GM18507 (cell line): ENCODE measurements at regions not wholly inside any gene's neighbourhood (a gene's known extent, or its start where the extent isn't known, plus 50 kb on each side); places are given as distances from the start of the nearest gene placed in this dataset.

ENCODE experiments used
- DNase-seq: peaks from one replicate; pipeline ENCODE4 v3.0.0; 2011; ENCODE audit warnings: low read depth; ENCODE audit not compliant: insufficient read length; ENCODE audit errors: extremely low spot score
- FAIRE-seq: peaks from 2 replicates; lab custom pipeline; 2011; peaks lifted over from hg19 to GRCh38; lab: Jason Lieb, UNC

GRCh38 chr12:59916988-59917387, 321.2 kb downstream of the SLC16A7 start:
- DNase-seq (no peak), FAIRE-seq (no peak)

GRCh38 chr12:59927032-59927431, 331.2 kb downstream of the SLC16A7 start:
- DNase-seq (no peak), FAIRE-seq (no peak)

GRCh38 chr12:59928416-59928815, 332.6 kb downstream of the SLC16A7 start:
- DNase-seq (no peak), FAIRE-seq (no peak)

GRCh38 chr12:59929110-59929509, 333.3 kb downstream of the SLC16A7 start:
- DNase-seq, result no peak

GRCh38 chr12:59934486-59934885, 338.7 kb downstream of the SLC16A7 start:
- no peak for DNase-seq
- FAIRE-seq, result no peak

More at GRCh38 chr12:59929110-59929509, 333.3 kb downstream of the SLC16A7 start:
- FAIRE-seq, result no peak

GRCh38 chr12:59936534-59936933, 340.7 kb downstream of the SLC16A7 start:
- no peak for FAIRE-seq
- no peak for DNase-seq

- no peak for FAIRE-seq
- no peak for DNase-seq
These were observed 341.3 kb downstream of the SLC16A7 start for GRCh38 chr12:59937148-59937547.

GRCh38 chr12:59938190-59938962, 342.5 kb downstream of the SLC16A7 start:
- DNase-seq (no peak), FAIRE-seq (no peak)

- FAIRE-seq (no peak), DNase-seq (no peak)
These were observed 345.0 kb downstream of the SLC16A7 start for GRCh38 chr12:59940631-59941342.

GRCh38 chr12:59941461-59941860, 345.6 kb downstream of the SLC16A7 start:
- FAIRE-seq (no peak), DNase-seq (no peak)

GRCh38 chr12:59944177-59944576, 348.3 kb downstream of the SLC16A7 start:
- FAIRE-seq (no peak), DNase-seq (no peak)

GRCh38 chr12:59946635-59947034, 350.8 kb downstream of the SLC16A7 start:
- FAIRE-seq (no peak), DNase-seq (no peak)

GRCh38 chr12:59963546-59963945, 367.7 kb downstream of the SLC16A7 start:
- no peak for FAIRE-seq
- no peak for DNase-seq

- FAIRE-seq, result no peak
- DNase-seq, result no peak
These were observed 377.1 kb downstream of the SLC16A7 start for GRCh38 chr12:59972905-59973304.

- DNase-seq, result no peak
- FAIRE-seq, result no peak
These were observed 377.7 kb downstream of the SLC16A7 start for GRCh38 chr12:59973515-59973914.

GRCh38 chr12:59977779-59978178, 381.9 kb downstream of the SLC16A7 start:
- FAIRE-seq (no peak), DNase-seq (no peak)

- DNase-seq, result no peak
- no peak for FAIRE-seq
These were observed 384.6 kb downstream of the SLC16A7 start for GRCh38 chr12:59980476-59980875.

- DNase-seq, result no peak
- no peak for FAIRE-seq
These were observed 403.5 kb downstream of the SLC16A7 start for GRCh38 chr12:59999291-59999690.

GRCh38 chr12:60010486-60010885, 414.7 kb downstream of the SLC16A7 start:
- no peak for FAIRE-seq
- no peak for DNase-seq

- DNase-seq (no peak), FAIRE-seq (no peak)
These were observed 416.8 kb downstream of the SLC16A7 start for GRCh38 chr12:60012659-60013058.

- FAIRE-seq, result no peak
- no peak for DNase-seq
These were observed 418.6 kb downstream of the SLC16A7 start for GRCh38 chr12:60014436-60014835.
